LHCN-M2 (cell line): ENCODE measurements at regions not wholly inside any gene's neighbourhood (a gene's known extent, or its start where the extent isn't known, plus 50 kb on each side); places are given as distances from the start of the nearest gene placed in this dataset.

Experiments used
- DNase-seq: peaks from one replicate; pipeline ENCODE4 v3.0.0-alpha.2; 2012; ENCODE audit warnings: low read depth

DNA sequence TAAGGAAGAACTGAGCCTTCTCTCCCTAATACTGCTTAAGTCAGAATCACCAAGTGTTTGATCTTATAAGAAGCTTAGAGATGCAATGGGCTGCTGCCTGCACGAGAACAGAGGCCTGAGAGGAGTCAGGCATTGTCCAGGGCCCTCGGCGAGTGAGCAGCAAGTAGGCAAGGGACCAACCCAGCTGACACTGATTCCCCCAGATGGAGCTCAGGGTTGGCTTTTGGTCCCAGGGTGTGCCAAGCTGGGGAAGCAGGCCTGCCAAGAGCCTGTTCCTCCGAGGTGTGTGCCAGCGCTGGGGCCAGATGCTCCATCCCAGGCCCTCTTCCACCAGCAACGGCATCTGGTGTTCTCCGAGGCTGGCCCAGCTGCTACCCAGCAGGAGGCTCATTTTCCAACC lies 222.0 kb upstream of the ZMIZ1 start:
- DNase-seq = no peak

DNA sequence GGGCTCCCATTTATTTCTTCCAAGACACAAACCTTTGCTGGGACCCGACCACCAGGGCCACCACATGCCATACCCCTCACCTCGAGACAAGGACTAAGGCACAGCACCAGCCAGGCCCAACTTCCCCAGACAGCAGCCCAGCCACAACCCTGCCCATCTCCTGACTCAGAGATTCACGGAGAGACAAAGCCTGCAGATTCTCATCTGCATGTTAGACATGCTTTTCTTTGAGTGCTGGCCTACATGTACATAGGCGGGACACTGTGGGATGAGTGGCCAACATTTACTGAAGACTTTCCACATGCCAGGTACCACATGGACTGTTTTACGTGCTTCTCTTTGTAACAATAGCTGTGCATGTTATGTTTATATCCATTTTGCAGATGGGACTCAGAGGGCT lies 221.3 kb upstream of the ZMIZ1 start:
- no peak for DNase-seq

DNA sequence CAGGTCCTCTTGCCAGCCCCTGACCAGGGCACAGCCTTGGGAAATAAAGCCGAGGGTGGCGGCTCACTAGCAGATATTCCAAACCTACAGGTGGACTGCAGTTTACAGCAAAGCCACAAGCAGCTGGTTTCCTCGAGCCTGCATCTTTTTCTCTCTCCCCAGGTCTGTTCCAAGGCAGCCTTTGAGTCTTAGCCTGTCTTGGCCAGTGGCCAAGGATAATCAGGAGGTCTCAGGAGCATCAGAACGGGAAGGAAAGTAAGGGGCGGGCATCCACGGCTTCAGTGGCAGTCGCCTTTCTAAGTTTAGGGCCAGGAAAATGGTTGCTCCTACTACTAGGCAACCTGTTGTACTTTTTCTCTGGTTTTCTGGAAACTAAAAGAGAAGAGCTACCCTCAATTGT lies 219.7 kb upstream of the ZMIZ1 start:
- no peak for DNase-seq

DNA sequence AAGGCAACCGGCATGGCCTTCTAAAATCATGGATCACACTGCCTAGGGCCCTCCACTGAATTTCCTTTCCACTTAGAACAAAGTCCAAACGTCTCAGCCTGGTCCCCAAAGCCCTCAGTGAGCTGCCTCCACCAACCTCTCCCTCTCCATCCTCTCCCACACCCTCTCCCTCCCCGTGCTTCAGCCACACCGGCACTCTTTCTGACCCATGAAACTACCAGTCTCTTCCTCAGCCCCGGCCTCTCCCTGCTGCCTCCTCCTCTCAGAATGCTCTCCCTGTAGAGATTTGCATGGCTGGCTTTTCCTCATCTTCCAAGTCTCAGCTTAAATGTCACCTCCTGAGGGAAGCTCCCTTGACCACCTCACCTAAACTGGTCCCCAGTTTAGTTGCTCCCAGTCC lies 219.0 kb upstream of the ZMIZ1 start:
- DNase-seq = no peak

DNA sequence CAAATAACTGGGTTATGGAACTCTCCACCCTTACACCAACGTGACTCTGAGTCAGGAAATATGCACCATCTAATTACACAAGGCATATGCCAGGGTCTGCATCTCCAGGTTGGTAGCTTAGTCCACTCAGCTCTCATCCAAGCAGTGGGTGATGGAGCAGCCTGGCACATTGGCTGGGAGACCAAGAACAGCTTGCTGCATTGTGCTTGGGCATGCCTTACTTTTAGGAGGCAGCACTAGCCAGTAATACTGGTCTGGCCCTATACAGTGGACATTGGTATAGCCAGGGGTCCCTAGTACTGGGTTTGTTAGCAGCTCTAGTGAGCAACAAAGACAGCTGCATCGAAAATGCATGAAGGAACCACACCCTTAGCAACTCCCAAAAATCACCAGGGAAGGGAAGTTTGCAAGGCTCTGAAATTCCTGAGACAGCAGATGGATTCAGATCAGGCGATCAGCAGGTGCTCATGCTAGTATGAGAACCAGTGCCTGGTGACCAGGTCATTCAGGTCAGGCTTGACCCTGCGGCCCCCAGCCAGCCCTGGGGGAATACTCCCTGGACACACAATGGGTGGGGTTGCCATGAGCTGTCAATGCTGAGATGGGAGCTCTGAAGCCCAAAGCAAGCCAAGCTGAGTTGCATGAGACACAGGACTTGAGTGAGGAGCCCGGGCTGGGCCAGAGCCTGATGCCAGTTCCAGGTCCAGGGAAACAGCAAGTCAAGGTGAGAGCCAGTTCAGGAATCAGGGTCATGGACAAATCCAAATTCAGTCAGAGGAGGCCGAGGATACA lies 217.9 kb upstream of the ZMIZ1 start:
- DNase-seq = no peak

DNA sequence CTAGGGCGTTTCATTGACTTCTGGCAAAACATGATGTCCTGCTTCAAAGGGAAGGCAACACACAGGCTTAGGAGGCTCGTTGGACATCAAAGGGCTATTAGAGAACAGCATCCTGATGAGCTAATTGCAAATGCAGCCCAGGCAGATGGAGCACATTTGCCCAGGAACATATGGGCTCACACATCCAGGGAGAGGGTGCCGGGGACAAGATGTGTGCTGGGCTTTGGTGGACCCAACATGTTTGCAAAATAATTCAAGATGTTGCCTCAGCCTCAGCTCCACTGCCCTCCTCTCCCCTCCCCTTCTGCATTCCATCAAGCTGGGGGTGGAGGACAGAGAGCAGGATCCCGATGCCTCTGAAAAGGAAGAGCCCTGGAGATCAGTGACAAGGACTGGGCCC lies 217.1 kb upstream of the ZMIZ1 start:
- no peak for DNase-seq

DNA sequence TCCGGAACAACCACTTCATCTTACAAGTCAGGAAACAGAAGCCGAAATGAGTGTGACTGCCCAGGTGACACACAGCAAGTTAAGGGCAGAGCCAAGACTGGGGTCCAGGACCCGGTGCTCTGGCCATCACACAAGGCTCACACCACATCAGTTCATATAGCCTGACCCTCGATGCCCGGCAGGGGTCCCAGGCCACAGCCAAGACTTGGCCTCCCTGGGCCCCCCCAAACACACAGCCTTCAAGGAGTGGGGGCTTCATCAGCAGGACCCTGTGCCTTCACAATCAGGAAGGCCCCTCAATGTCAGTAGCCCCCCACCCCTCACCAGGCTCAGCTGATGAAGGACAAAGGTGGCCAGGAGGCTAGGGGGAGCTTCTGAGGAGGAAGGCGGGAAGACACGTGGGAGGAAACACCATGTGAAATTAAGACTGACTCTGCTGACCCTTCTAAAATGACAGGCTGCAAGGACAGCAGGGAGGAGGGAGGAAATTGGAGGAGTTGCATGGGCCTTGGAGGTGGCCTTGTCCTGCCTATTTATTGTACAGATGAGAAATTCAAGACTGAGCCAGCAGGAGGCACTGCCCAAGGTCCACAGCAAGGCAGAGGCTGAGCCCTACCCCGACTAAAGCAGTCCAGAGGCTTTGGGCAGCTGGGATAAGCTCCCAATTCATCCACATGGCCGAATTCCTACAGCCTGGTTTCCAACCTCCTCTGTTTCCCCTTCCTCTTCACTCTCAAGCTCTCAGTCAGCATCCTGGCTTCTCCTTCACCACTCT lies 216.1 kb upstream of the ZMIZ1 start:
- peak; percentile 30 for DNase-seq

DNA sequence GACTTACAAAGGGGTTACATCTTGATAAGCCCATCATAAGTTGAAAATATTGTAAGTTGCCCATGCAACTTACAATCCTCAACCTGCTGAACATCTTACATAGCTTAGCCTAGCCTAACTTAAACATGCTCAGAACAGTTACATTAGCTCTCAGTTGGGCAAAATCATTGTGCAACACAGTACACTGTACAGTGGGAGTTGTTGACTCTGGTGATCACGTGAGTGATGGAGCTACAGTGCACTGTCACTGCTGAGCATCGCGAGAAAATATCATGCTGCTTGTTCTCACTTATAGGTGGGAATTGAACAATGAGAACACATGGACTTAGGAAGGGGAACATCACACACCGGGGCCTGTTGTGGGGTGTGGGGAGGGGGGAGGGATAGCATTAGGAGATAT lies 214.9 kb upstream of the ZMIZ1 start:
- no peak for DNase-seq

DNA sequence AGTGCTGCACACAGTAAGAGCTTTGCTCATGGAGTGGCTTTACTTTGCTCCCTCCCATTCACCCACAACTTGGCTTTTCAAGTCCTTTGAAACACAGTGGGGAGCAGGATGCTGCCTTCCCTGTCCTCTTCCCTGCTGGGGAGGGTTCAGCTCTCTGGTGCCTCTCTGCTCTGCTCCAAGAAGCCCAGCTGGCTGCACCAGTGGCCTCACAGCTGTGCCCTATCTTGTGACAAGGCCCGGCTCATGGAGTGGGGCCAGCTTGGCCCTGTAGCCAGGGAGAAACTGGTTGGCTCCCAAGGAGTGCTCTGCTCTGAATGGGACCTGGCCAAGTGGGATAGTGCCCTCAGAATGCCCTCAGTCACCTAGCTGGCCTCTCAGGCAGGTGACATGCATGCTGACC lies 212.3 kb upstream of the ZMIZ1 start:
- DNase-seq = no peak

DNA sequence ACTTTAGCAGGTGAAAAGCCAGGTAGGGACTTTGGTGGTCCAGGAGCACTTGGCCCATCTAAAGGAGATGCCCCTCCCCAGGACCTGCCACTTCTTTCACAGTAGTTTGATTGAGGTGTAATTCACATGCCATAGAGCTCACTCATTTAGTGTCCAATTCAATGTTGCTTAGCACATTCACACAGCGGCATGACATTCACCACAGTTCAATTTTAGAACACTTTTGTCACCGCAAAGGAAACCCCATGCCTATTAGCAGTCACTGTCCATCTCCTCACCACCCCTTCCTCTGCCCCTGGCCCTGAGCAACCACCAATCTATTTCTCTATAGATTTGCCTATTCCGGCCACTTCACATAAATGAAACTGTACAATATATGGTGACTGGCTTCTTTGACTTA lies 211.6 kb upstream of the ZMIZ1 start:
- no peak for DNase-seq

DNA sequence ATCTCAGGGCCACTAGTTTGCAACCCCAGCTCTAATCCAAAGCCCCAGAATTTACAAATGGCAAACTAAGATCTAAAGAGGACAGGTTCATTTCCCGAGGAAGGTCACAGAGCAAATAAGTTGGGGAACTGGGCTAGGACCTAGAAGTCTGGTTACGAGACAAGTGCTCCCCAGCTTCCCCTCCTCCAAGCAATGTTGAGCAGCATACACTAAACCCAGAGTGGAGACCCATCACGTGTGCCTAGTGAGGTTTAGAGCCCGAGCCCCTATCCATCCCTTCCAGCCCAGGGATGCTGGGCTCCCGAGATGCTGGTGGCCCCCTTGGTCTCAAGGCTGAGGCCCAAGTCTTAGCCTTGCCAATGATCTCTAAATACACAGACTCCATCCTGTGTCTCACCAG lies 209.5 kb upstream of the ZMIZ1 start:
- no peak for DNase-seq

DNA sequence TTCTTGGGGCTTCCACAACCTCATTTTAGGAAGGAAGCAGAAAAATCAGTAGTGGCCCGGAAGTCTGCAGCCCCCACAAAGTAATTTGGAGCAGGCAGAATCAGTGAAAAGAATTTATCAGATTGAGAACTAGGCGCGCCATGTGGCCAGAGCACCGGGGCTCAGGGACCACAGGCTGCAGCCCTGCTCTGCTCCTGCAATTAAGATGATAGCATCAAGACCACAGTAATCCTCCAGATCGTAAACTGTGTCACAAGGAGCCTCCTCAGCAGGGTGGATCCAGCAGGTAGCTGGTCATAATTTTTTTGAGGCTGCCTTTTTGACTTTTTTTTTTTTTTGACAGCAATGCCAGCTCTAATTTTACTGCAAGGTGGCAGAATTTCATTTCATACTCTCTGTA lies 209.0 kb upstream of the ZMIZ1 start:
- DNase-seq = no peak

DNA sequence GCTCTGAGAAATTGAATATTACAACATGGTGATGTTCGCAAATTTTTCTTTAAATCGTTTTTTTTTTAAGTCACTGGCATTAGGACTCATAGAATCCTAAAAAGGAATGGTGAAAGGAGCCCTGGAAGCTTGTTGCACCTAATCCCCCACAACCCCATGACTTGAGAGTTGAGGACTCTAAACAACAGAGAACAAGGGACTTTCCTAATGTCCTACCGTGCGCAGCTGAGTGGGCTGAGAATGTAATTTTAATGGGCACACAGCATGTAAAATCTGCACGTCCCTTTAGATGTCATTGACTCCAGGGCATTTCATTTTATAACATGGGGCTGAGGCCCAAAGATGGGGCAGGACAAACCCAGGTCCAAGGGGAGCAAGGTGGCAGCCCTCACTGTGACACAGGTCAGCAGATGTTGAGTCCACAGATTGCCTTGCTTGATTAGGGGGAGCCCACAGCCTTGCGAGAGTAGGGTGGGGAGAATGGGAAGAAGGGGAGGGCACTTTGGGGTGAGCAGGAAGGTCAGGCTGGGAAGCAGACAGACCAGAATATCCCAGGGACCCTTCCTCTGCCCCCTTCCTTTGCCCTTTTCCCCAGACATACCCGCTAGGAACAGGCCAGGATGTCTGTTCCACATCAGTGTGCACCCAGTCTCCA lies 208.4 kb upstream of the ZMIZ1 start:
- no peak for DNase-seq

DNA sequence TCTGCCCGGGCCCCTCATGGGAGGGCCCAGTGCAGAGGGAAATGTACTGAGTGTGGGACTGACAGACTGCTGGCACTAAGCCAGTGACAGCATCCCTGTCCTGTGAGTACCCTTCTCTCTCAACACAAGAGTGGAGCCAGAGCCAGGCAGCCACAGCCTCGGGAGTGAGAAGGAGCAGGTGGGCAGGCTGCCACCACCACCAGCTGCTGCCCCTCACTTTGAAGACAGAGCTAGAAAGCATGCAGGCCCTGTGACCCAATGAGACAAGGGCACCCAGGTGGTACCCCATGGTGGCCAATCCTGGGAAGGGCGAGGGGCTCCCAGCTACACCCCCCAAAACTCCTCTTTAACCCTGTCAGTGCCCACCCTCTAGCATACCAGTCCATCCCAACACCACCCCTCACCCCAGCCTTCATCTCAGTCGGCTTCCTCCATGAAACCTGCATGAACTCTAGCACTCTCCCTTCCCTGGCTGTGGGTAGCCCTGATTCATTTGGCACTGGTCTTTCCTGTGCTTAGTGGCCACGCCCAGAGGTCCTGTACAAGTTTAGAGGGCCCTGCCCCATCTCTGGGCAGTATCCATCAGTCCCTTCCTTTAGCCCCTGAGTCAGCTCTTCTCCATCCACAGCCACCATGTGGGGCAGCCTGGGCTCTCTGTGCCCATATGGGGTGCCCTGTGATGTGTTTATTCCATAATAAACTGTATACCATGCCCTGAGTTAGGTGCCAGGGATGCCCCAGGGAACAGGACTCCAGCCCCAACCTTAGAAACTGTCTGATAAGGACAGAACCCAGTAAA lies 207.0 kb upstream of the ZMIZ1 start:
- no peak for DNase-seq

DNA sequence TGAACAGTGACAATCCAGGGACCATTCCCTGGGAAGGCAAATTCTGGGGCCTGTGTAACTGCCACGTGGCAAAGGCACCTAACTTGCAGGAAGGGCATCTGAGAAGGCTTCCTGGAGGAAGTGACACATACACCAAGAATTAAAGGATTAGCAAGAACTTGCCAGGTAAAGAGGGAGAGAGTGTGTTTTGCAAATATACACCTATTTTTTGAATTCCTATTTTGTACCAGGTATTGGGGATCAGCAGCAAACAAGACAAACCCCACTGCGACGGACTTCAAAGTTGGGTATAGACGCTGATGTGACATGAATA lies 206.5 kb upstream of the ZMIZ1 start:
- DNase-seq = no peak

DNA sequence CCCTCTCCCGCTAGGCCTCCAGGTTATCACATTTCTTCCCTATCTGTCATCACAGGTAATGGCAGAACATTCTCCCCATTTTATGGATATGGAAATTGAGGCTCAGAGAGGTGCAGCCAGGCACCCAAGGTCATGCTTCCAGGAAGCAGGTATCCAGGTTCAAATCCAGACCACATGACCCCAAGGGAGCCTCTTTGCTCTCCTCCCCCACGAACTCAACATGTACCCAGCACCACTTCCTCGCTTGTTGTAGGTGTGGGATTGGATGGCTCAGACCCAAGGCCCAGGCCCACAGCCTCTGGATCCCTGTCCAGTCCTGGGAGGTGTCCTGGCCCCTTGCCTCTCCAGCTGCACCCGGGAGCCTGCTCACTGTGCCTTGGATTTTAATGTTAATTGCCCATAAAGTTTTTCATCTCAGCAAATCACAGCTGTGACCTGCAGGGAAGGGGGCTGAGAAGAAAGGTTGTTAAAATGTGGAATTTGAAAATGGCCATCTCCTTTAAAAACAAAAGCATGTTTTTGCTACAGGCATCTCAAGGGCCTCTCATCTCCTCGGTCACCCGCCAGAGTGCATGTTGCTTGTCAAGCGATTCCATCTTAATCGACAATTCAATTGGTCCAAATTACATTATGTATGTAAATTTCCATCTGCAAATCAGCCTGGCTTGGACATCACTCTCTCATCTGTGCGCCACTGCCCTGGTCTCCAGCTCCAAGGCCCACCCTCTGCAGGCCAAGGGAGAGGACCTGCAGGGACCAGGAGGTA lies 205.4 kb upstream of the ZMIZ1 start:
- DNase-seq = no peak

DNA sequence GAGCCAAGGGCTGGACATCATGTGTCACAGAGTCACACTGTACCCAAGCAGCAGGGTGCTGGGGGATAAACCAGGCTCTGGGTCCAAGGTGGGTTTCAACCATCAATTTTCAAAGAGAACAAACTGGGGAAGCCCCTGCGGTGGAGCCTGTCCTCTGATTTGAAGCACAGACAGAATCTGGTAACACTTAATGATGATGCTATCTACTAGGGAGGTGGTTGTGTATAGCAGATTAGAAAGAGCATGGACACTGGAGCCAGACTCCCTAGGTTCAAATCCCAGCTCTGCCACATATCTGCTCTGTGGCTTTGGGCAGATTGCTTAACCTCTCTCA lies 204.9 kb upstream of the ZMIZ1 start:
- DNase-seq = no peak

DNA sequence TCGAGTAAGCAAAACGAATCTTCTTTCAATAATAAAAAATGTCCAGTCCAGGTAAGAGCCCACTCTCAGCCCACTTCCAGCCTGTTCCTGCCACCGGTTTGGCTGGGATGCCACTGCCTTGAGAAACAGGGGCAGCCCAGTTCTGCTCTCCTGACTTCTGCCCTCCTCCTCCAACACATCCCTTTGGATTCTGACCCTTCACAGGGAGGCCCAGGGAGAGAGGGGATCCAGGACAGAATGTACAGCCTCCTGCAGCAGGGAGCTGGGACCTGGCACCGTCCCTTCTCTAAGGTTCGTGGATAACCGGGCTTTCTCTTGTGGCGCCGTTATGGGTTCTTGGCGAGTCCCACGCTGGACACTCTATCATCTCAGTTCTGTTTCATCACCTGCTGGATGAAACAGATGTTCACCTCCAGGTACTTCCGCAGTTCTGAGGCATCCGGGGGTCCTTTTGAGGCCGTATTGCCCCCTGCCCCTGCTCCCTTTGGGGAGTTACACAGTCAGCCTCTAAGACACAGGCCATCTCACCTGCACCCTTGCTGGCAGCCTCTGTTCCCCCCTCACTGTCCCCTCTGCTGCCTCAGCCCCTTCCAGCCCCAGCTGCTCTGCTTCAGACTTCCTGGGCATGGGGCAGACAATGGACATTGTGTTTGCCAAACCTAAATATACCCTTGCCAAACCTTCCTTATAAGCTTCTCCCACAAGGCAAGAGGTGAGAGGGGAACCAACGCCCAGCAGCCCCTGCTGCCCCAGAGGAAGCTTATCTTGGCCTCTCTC lies 203.8 kb upstream of the ZMIZ1 start:
- DNase-seq = no peak

DNA sequence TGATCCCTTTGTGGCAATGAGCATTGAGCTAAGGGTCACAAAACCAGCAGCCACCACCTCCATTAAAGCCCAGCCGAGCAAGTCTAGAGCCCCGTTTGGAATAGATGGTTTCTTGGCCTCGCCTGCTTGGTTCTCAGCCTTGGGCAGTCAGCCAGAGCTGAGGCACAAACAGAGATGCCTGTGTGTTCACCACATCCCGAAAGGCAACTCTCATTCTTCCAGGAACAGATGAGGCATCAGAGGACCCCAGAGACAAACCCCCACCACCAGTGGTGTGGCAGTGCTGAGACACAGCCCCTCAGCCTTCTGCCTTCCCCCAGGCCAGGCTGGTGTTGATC lies 203.3 kb upstream of the ZMIZ1 start:
- no peak for DNase-seq

DNA sequence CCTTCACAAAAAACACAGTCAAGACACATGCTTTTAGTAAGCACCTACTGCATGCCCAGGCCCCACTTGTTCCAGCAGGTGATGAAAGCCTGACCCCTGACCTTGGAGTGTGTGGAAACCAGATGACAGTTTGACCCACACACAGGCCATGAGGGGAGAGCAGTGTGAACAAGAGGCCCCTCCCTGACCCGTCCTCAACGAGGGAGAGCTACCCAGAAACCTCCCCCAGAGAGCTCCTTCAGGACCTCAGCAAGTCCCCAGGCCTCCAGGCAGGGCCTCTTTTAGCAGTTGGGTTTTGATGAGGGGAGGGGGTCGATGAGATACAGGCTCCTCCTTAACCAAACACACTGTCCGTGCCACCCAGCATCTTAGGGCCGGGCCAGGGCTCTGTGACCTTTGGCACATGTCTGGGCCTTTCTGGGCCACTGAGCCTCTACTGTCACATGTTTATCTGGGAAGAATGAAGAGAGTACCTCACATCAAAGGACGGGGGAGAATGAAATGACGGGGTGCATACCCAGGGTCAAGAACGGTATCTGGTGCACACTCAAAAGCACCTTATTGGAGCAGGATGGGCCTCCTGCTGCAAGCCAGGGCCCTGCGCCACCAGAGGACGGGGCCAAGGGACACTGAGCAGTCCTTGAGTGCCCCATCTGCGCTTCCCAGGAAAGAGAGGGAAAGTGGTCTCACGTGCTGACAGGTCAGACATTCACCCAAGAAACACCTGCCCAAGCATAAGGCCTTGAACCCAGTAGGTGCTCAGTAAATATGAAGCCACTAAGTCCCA lies 202.6 kb upstream of the ZMIZ1 start:
- no peak for DNase-seq
